NCI-H510A (cell line): ENCODE measurements at regions not wholly inside any gene's neighbourhood (a gene's known extent, or its start where the extent isn't known, plus 50 kb on each side); places are given as distances from the start of the nearest gene placed in this dataset.
"Not testable (repeated sequence)": the region's sequence is repeated elsewhere in the genome, so short reads cannot be mapped to it uniquely, and the experiment has no call there.

ENCODE experiments used
- DNase-seq: peaks from one replicate; lab custom pipeline; 2025; lab: John Stamatoyannopoulos, UW

DNA sequence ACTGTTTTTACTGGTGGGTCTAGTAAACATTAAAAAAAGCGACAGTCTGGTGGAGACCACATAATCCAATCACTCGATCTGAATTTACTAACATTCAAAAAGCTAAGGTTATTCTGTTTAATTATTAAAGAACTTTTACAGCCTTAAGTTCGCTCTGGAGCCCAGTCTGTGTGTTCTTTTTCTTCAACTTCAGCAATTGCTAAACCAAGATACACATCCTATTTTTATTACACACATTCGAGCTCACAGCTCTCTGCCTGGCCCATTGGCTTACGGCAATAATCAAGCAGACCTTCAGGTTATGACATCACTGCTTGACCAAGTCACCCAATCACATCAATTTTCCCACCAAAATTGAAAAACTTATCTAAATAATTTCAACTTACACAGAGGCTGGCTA is 57.4 kb upstream of the PRSS16 start:
- no peak for DNase-seq

DNA sequence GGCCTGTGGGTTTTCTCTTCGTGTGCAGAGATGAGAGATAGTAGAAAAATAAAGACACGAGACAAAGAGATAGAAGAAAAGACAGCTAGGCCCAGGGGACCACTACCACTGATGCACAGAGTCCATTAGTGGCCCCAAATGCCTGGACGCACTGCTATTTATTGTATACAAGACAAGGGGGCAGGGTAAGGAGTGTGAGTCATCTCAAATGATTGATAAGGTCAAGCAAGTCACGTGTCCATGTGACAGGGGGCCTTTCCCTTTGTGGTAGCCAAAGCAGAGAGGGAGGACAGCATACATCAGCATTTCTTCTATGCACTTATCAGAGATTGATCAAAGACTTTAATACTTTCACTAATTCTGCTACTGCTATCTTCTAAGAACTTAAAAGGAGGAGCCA is 53.0 kb upstream of the PRSS16 start:
- not testable (repeated sequence) for DNase-seq

DNA sequence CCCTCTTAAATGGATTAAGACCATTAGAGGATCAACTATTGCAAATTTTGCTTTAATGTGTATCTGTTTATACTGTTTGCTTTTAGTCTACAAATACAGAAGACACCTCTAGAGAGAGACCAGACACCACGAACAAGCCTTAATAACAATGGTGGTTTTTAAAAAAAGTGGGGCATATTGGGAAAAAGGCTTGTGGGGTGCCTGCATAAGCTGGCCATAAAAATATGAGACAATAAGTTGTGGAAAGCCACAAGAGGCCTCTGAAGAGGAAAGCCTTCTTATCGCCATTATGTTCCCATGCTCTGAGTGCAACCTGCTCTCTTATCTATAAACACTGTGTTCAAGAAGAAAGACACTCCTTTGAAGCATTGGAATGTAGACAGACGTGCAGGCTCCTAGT is 52.0 kb upstream of the PRSS16 start:
- DNase-seq, result not testable (repeated sequence)
